ENCODE measurements at regions not wholly inside any gene's neighbourhood (a gene's known extent, or its start where the extent isn't known, plus 50 kb on each side); places are given as distances from the start of the nearest gene placed in this dataset.

DNA sequence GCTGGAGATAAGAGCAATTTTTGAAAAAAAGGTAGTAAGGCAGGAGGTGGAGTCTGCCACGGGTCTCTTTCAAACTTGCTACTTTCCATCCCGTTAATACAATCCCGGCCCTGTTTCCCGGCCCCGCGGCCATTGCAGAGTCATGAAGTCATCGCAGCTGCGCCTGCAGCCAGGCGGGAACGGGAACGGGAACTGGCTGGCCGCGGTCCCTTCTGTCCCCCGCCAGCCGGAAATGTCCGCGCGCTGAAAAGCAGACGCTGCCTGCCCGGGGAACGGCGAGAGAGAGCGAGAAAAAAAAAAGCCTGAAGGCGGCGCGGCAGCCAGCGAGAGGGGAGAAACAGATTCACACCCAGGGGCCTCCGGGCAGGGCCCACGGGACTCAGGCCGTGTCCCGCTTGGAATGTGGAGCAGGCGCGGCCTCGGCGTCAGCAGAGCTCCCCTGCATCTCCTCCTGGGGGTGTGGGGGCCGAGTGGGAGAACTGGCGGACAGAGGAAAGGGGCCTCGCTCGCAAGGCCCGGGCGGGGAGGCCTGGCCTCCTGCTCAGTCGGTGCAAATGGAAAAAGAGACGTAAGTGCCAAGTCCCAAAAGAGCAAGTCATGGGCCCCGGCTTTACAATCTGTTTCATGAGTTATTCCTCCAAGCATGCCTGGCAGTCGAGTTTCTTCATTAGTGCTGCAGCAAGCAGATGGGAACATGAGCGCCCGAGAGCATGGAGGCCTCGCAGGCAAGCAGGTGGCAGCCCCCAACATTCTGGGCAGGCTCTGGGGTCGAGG is 201.2 kb upstream of the GAS1 start:
- in situ Hi-C loops (cut with HindIII; ENCODE audit: low sequenced_read_pairs), result no loop called here

DNA sequence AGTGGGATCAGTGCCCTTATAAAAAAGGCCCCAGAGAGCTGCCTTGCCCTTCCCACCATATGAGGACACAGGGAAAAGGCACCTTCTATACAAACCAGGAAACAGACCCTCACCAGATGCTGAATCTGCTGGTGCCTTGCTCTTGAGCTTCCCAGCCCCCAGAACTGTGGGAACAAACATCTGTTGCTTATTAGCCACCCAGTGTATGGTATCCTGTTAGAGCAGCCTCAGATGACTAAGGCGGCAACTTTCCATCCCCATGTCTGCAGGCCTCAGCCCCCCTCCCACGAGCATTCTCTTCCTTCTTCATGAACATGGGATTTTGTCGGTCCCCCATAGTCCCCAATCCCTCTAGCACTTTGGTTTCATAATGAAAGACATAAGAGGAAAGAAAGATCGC is 202.5 kb upstream of the GAS1 start:
- in situ Hi-C loops (cut with HindIII; ENCODE audit: low sequenced_read_pairs), result no loop called here

- in situ Hi-C loops (cut with HindIII; ENCODE audit: low sequenced_read_pairs), result no loop called here
Measured at GRCh38 chr9:87152256-87152655, 204.9 kb upstream of the GAS1 start.

DNA sequence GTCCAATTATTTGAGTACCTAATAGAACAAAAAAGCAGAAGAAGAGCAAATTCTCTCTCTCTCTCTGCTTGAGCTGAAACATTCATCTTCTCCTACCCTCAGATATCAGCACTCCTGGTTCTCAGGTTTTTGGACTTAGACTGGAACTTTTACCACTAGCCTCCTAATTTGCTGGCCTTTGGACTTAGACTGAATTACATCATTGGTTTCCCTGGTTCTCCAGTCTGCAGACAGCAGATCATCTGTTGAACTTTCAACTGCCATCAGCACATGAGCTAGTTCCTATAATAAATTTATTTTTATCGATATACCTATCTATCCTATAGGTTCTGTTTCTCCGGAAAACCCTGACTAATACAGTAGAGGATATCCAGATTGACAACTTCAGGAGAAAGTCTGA is 208.9 kb upstream of the GAS1 start:
- in situ Hi-C loops (cut with HindIII; ENCODE audit: low sequenced_read_pairs), result no loop called here

- in situ Hi-C loops (cut with HindIII; ENCODE audit: low sequenced_read_pairs), result no loop called here
Measured at GRCh38 chr9:87157366-87158031, 210.2 kb upstream of the GAS1 start.

- in situ Hi-C loops (cut with HindIII; ENCODE audit: low sequenced_read_pairs), result no loop called here
Measured at GRCh38 chr9:87158765-87159164, 211.5 kb upstream of the GAS1 start.

GRCh38 chr9:87160148-87161102 is 213.1 kb upstream of the GAS1 start:
- in situ Hi-C loops (cut with HindIII; ENCODE audit: low sequenced_read_pairs), result no loop called here

GRCh38 chr9:87167161-87167560 is 219.9 kb upstream of the GAS1 start:
- in situ Hi-C loops (cut with HindIII; ENCODE audit: low sequenced_read_pairs), result no loop called here

DNA sequence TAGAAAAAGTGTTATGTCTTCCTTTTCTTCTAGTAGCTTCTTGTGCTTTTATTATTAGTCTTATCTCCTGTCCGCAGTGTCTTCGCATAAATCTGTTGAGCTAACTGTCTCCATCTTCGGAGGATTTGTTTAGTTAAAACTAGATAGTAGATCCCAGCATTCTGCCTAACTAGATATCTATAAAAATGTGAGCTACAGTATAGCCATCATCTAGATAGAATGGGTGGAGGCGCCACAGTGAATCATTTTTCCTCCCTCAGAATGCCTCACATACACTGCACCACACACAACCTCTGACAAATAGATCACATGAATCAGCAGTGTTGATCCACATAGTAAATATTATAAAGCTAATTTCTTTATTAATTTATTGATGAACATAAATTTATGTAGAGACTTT is 220.3 kb upstream of the GAS1 start:
- in situ Hi-C loops (cut with HindIII; ENCODE audit: low sequenced_read_pairs), result no loop called here

DNA sequence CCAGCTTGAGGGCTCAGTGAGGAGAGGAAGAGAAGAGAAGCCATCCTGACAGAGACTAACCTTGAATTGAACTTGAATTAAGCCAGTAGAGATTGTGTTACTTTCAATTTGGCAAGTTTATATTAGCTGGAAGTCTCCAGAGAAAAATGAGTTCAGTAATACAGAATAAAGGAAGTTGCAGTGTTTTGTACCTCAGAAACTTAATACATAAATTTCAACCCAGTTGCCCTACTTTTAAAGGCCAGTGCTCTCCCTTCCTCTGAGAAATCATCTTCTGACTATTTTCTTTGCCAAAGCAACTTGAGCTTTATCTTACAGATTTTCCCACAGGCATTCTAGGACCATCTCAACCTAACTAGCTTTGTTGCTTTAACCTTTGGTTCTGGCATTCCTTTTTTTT is 231.0 kb upstream of the GAS1 start:
- in situ Hi-C loops (cut with HindIII; ENCODE audit: low sequenced_read_pairs), result no loop called here

- in situ Hi-C loops (cut with HindIII; ENCODE audit: low sequenced_read_pairs), result no loop called here
Measured at GRCh38 chr9:87179553-87180340, 232.4 kb upstream of the GAS1 start.

DNA sequence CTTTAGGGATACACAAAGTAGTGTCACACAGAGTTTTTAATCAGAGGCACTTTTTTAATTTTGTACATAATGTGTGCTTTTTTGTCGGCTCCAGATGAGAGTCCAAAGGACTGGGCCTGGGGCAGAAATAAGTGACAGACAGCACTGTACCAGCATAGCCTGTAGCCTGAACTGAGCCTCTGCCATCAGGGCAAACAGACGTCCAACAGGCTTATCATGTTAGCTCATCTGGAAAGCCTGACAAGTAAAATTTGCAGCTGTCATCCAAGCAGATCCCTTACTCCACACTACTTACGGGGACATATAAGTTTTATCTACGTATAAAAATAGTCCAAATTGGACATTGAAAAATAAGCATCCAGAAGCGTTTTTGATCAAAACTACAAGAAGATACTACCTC is 233.1 kb upstream of the GAS1 start:
- in situ Hi-C loops (cut with HindIII; ENCODE audit: low sequenced_read_pairs), result no loop called here

GRCh38 chr9:87180841-87181240 is 233.5 kb upstream of the GAS1 start:
- in situ Hi-C loops (cut with HindIII; ENCODE audit: low sequenced_read_pairs), result no loop called here

DNA sequence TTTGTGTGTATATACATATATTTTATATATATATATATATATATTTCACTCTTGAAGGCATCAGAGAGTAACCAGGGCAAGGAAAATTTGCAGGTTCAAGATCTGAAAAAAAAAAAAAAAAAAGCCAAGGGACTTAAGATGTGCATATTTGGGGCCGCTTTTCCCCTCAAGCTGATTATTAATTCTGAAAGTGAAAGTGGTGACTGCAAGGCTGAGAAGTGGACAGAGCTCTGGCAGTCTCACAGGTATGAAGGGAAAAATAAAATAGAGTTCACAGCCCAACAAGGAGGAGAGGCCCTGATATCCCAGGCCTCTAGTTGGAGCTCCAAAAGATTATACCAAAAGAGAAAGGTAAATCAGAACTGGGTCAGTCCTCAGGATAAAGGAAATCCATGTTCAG is 234.4 kb upstream of the GAS1 start:
- in situ Hi-C loops (cut with HindIII; ENCODE audit: low sequenced_read_pairs), result no loop called here

DNA sequence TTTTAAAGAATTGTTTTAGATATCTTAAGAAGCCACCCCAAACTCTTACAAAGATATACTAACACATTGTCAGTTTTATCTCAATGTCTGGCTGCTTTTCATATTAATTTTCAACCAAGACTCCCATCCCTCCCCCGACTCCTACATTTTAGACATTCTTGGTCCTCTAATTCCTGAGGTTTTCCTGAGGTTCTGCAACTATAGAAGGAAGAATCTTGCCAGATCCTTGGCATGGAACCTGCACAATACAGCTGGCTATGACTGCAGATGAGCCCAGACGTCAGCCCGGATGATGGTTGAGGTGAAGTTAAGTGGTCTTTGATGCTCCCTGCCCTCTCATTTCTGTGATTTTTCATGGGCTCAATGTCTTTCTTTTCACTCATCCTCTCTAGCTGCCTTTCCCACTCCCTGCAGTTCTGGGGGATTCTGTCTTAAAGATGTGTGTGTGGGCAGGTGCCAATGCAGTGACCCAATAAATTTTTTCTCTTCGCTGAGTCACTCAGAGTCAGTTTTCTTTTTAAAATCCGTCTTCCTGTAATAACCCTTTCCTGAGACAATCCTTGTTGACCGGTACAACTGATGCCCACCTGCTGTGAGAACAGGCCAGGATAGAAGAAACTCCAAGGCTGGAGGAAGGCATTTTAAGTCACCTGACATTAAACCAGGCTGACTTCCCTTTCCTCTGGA is 237.8 kb upstream of the GAS1 start:
- in situ Hi-C loops (cut with HindIII; ENCODE audit: low sequenced_read_pairs), result no loop called here

- in situ Hi-C loops (cut with HindIII; ENCODE audit: low sequenced_read_pairs), result no loop called here
Measured at GRCh38 chr9:87187656-87188055, 240.3 kb upstream of the GAS1 start.

DNA sequence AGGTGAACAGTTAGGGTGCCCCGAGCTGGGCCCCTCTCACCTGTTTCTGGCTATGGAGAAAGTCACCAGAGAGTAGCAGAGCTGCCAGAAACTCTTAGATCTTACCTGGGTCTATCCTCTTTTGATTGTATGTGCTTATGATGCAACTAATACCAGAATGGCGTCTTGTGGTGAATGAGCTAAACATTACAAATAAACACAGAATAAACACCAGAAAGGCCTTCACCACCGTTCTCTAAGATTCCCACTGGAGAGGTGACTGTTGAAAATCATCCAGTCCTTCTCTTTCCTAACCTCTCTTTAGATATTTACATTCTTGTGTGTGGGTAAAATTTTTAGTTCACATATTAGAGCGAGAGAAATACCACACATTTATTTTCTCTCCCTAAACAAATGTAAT is 241.7 kb upstream of the GAS1 start:
- in situ Hi-C loops (cut with HindIII; ENCODE audit: low sequenced_read_pairs), result no loop called here

DNA sequence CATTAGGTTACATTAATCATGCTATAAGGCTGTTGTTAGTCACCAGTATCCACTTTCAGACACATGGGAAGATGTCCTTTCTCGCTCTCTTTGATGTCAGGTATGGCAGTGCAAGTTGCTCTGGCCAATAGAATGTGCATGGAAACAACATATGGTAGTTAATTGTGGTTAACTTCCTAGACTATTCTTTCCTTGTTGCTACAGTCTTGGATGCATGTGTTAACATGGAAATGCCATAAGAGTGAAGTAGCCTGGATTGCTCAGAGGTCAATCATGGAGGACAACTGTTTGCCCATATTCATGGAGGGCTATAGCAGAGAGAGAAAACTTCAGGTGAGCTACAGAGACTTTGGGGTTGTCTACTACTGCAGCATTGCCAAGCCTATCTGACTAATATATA is 245.8 kb upstream of the GAS1 start:
- in situ Hi-C loops (cut with HindIII; ENCODE audit: low sequenced_read_pairs), result no loop called here

DNA sequence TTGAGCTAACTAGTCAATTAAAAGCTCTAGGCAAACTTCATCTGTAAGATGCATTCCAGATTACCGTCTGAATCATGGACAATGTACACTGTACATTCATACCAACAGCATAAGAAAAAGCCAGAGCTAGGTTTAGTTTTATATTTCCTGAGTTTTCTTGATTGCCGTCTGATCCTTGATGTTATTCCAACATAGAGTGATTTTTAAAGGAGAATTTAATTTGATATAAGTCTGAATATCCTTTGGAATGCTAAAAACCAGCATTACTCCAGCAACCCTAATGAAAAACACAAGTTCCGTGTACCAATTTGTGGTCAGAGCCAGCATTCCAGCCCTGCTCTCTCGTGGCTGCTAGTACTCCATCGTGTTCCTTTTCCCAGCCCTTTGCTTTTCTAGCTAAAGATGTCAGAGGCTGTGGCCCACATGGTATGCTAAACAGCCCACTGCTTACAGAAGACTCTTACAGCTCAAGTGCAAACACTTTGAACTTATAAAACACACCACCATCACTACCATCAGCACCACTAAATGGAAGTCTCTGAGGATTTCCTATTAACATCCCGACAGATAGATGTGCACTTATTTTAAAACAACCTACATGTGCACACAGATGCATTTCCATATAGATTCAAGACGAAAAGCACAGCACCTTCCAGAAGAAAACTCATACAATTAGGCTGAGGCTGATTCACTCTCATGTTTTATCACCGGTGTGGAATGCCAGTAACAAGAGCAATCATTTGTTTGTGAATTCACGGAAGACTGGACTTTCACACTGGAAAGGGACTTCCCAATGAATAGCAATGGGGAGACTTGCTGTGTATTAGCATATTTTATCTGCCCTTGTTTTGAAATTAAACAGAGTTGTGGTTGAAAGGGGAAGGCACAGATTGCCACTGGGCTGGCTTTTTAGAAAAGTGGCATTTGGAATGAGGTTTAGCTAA is 246.9 kb upstream of the GAS1 start:
- in situ Hi-C loops (cut with HindIII; ENCODE audit: low sequenced_read_pairs), result no loop called here

All from DLD1 (cell line).